Mononuclear cell (primary cell): ENCODE measurements at regions not wholly inside any gene's neighbourhood (a gene's known extent, or its start where the extent isn't known, plus 50 kb on each side); places are given as distances from the start of the nearest gene placed in this dataset.

Experiments used
- H3K27me3 ChIP-seq: 2 replicates; pipeline ENCODE4 v1.6.0; 2011; ENCODE audit warnings: low read length, control low read depth; ENCODE audit not compliant: insufficient read depth
- H3K4me1 ChIP-seq: 2 replicates; pipeline ENCODE4 v1.5.1; 2011; ENCODE audit warnings: mild to moderate bottlenecking, low read length, control low read depth; ENCODE audit not compliant: insufficient read depth
- H3K4me3 ChIP-seq: 2 replicates; pipeline ENCODE4 v1.5.1; 2011; ENCODE audit warnings: mild to moderate bottlenecking, low read length, moderate library complexity
- H3K9me3 ChIP-seq: 2 replicates; pipeline ENCODE4 v1.5.1; 2011; ENCODE audit warnings: low read depth, mild to moderate bottlenecking, control low read depth, low read length

GRCh38 chr7:63070696-63071095, 928.0 kb upstream of the ZNF722 start:
- Histone ChIP-seq H3K9me3 (no peaks in the 10 kb centered on the region), H3K4me3 (no peak overlapping the region), H3K27me3 (no peaks in the 10 kb centered on the region), H3K4me1 (no peaks in the 10 kb centered on the region)

- H3K9me3 ChIP-seq = no peaks in the 10 kb centered on the region
- H3K4me1 ChIP-seq = no peaks in the 10 kb centered on the region
- H3K4me3 ChIP-seq = no peak overlapping the region
- no peaks in the 10 kb centered on the region for H3K27me3 ChIP-seq
Measured at GRCh38 chr7:63071396-63071795, 927.3 kb upstream of the ZNF722 start.

GRCh38 chr7:63071920-63072319, 926.7 kb upstream of the ZNF722 start:
- no peaks in the 10 kb centered on the region for H3K9me3 ChIP-seq
- no peaks in the 10 kb centered on the region for H3K27me3 ChIP-seq
- H3K4me3 ChIP-seq = no peak overlapping the region
- no peaks in the 10 kb centered on the region for H3K4me1 ChIP-seq

- Histone ChIP-seq H3K4me1 (no peaks in the 10 kb centered on the region), H3K4me3 (no peak overlapping the region), H3K27me3 (no peaks in the 10 kb centered on the region), H3K9me3 (no peaks in the 10 kb centered on the region)
Measured at GRCh38 chr7:63072806-63073205, 925.8 kb upstream of the ZNF722 start.

GRCh38 chr7:63073286-63073685, 925.4 kb upstream of the ZNF722 start:
- Histone ChIP-seq H3K4me1 (no peaks in the 10 kb centered on the region), H3K9me3 (no peaks in the 10 kb centered on the region), H3K4me3 (no peak overlapping the region), H3K27me3 (no peaks in the 10 kb centered on the region)

GRCh38 chr7:63073736-63074135, 924.9 kb upstream of the ZNF722 start:
- no peaks in the 10 kb centered on the region for H3K4me1 ChIP-seq
- no peak overlapping the region for H3K4me3 ChIP-seq
- no peaks in the 10 kb centered on the region for H3K9me3 ChIP-seq
- H3K27me3 ChIP-seq = no peaks in the 10 kb centered on the region

- Histone ChIP-seq H3K27me3 (no peaks in the 10 kb centered on the region), H3K9me3 (peaks cover 9% of the 10 kb centered on the region), H3K4me1 (no peaks in the 10 kb centered on the region), H3K4me3 (no peak overlapping the region)
Measured at GRCh38 chr7:63077841-63078240, 920.8 kb upstream of the ZNF722 start.

GRCh38 chr7:63080406-63080805, 918.2 kb upstream of the ZNF722 start:
- H3K4me1 ChIP-seq = no peaks in the 10 kb centered on the region
- H3K4me3 ChIP-seq = no peak overlapping the region
- peaks cover 11% of the 10 kb centered on the region for H3K9me3 ChIP-seq
- no peaks in the 10 kb centered on the region for H3K27me3 ChIP-seq

GRCh38 chr7:63080831-63081230, 917.8 kb upstream of the ZNF722 start:
- H3K4me1 ChIP-seq = no peaks in the 10 kb centered on the region
- no peak overlapping the region for H3K4me3 ChIP-seq
- no peaks in the 10 kb centered on the region for H3K27me3 ChIP-seq
- H3K9me3 ChIP-seq = peaks cover 14% of the 10 kb centered on the region

- Histone ChIP-seq H3K4me1 (no peaks in the 10 kb centered on the region), H3K4me3 (no peak overlapping the region), H3K27me3 (no peaks in the 10 kb centered on the region), H3K9me3 (peaks cover 61% of the 10 kb centered on the region)
Measured at GRCh38 chr7:63087575-63088190, 911.0 kb upstream of the ZNF722 start.

- Histone ChIP-seq H3K9me3 (peaks cover 32% of the 10 kb centered on the region), H3K4me1 (no peaks in the 10 kb centered on the region), H3K27me3 (no peaks in the 10 kb centered on the region), H3K4me3 (no peak overlapping the region)
Measured at GRCh38 chr7:63092951-63093350, 905.7 kb upstream of the ZNF722 start.

GRCh38 chr7:63093481-63093880, 905.2 kb upstream of the ZNF722 start:
- Histone ChIP-seq H3K9me3 (peaks cover 27% of the 10 kb centered on the region), H3K27me3 (no peaks in the 10 kb centered on the region), H3K4me1 (no peaks in the 10 kb centered on the region), H3K4me3 (no peak overlapping the region)

GRCh38 chr7:63096141-63096540, 902.5 kb upstream of the ZNF722 start:
- H3K4me1 ChIP-seq = no peaks in the 10 kb centered on the region
- no peak overlapping the region for H3K4me3 ChIP-seq
- peaks cover under 1% of the 10 kb centered on the region for H3K9me3 ChIP-seq
- no peaks in the 10 kb centered on the region for H3K27me3 ChIP-seq

GRCh38 chr7:63104666-63105065, 894.0 kb upstream of the ZNF722 start:
- H3K4me3 ChIP-seq = no peak overlapping the region
- H3K9me3 ChIP-seq = no peaks in the 10 kb centered on the region
- H3K27me3 ChIP-seq = no peaks in the 10 kb centered on the region
- H3K4me1 ChIP-seq = no peaks in the 10 kb centered on the region

GRCh38 chr7:63105978-63106377, 892.7 kb upstream of the ZNF722 start:
- no peaks in the 10 kb centered on the region for H3K4me1 ChIP-seq
- H3K9me3 ChIP-seq = no peaks in the 10 kb centered on the region
- no peak overlapping the region for H3K4me3 ChIP-seq
- H3K27me3 ChIP-seq = no peaks in the 10 kb centered on the region

- no peaks in the 10 kb centered on the region for H3K4me1 ChIP-seq
- no peaks in the 10 kb centered on the region for H3K9me3 ChIP-seq
- no peaks in the 10 kb centered on the region for H3K27me3 ChIP-seq
- H3K4me3 ChIP-seq = no peak overlapping the region
Measured at GRCh38 chr7:63106506-63107388, 891.9 kb upstream of the ZNF722 start.
